GM21447 (cell line): ENCODE measurements at regions not wholly inside any gene's neighbourhood (a gene's known extent, or its start where the extent isn't known, plus 50 kb on each side); places are given as distances from the start of the nearest gene placed in this dataset.
"Not testable (repeated sequence)": the region's sequence is repeated elsewhere in the genome, so short reads cannot be mapped to it uniquely, and the experiment has no call there.

ENCODE experiments used
- ATAC-seq: cut with Tn5 transposase; IDR thresholded peaks from one replicate; pipeline ENCODE4 v1.9.1; 2021; ENCODE audit not compliant: unreplicated experiment

DNA sequence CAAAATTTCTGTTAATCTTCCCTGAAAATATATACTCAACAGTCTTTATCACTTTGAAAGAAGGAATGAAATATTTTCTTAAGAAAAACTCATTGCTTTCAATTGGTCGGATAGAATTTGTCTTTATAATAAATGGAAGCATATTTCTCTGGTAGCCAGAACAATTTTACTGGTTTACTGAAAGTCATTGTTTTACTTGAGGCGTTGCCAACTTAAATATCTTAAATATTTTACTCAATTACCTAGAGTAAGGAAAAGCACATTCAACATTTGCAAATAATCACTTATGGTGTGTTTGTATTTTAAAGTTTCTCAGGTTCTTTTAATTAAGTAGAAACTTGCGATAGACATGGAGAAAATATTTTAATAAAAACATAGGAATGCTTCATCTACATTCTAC, 1181.7 kb downstream of the EFNA5 start:
- no peak for ATAC-seq

DNA sequence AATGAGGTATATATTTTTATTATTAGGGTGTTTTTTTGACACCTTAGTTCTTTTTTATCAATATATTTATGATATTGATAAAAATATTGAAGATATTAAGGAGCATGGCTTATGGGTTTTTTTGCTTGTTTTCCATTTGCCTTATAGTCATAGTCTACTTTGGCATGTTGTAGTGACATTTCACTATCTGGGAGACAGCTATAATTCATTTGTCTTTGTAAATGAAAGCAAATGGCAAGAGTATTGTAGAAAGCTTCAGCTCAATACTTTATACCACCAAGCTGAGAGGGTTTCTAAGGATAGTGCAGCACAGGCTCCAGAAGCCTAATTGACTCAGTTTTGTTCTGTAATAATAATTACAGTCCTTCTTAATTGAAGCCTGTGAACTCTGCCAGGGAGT, 1182.3 kb downstream of the EFNA5 start:
- ATAC-seq: no peak

DNA sequence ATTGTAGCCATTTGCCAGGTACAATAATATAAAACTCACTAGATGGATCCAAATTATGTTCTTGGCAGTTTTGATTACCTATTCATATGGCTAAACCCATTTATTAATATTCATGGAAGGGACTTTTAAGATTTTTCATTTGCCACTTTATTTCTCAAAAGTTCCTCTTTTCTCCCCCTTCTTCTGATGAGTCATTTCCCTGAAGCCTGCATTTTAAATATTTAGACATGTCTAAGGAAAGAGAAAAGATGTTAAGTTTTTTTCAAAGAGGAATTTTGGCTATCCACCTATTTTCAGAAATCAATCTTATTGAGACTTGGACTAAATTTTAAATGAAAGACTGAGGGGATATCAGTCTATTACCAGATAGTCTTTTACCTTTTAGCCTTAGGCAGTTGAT, 1189.4 kb downstream of the EFNA5 start:
- no peak for ATAC-seq

DNA sequence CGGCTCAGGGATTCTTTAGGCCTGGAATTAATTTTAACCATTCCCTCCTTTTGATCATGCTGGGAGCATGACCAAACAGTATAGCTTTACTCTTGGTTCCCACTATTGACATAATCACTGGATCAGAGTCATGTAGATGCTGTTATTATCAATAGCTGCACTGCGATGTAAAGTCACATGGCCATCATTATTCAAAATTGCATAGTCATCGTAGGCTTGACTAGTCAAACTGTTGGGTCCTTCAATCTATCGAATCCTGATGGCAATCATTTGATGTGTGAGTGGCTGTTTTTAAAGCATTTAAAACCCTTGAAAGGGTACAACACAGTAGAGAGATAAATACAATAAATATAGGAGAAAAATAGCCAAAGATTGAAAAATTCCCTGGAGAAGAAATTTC, 1194.1 kb downstream of the EFNA5 start:
- no peak for ATAC-seq

DNA sequence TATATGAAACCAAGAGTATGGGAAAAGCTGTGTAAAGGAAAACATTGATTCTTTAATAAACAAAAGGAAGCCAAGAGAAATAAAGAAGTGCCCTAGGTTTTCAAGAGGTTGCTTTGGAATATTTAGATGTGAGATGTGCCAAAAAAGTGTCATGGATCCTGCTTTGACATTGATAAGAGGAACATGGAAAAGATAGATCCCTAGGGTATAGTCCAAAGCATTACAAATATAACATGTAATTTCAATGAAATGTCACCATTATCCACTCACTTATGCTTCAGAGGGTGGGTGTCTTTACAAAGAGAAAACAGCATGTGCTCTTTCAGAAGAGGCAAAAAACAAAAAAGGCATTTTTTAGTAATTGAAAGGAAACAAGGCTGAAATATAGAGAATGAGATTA, 1196.7 kb downstream of the EFNA5 start:
- ATAC-seq: no peak

DNA sequence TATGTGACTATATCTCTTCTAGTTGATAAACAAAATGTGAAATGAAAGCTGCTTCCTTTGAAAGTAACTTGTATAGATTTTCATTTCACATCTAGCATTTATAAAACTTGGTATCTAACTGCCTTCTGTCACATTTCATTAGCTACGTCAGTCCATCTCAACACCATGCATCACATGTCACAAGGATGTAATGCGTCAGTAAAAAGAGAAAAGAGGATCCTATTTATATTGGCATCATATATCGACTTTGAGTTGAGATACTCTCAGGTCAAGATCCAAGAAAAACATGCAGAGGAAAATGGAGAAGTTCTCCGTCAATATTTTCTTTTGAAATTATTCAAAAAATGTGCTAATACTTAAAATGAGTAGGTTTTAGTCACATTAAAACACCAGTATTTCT, 1211.2 kb downstream of the EFNA5 start:
- no peak for ATAC-seq

DNA sequence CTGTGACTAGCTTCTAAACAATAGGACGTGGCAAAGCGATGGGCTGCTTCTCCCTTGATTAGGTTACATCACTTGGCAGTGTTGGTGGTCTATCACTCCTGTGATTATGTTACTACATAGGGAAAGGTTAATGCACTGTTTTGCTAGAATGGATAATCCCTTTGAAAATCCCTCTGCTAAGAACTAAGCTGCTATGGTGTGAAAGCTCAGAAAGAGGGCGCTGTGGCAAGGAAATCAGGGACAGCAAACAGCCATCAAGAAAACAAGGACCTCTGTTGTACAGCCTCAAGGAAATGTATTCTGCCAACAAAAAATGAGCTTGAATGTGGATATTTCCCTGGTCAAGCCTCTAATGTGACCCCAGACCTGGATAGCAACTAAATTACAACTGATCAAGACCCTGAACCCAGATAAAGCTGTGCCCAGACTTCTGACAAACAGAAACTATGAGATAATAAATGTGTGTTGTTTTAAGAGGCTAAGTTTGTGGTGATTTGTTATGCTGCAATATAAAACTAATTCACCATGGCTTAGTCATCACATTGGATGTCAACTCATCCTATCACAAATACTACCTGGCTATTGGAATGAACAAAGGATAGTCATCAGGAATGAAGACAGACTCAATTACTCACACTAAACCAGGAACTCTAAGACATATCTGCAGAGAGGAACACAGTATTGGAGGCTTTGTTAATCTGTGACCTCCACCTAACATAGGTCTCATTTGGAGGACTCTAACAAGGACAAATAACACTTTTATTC, 1215.9 kb downstream of the EFNA5 start:
- no peak for ATAC-seq

DNA sequence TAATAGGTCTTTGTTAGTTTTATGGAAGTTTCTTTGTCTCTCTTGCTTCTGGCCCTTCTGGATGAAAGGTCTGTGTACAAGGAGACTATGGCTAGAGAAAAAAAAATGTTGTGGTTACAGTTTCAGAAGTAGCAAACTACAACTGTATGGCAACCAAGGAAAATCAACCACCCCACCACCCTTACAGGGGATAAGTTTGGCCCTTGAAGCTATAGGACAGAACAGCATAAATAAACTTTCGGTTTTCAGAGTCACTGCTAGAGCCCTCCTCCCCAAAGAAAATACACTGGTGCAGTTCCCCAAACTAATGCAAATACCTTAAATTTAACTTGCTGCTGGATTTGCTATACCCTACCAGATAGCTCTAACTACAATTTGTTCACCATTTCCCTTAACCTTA, 1216.7 kb downstream of the EFNA5 start:
- no peak for ATAC-seq

DNA sequence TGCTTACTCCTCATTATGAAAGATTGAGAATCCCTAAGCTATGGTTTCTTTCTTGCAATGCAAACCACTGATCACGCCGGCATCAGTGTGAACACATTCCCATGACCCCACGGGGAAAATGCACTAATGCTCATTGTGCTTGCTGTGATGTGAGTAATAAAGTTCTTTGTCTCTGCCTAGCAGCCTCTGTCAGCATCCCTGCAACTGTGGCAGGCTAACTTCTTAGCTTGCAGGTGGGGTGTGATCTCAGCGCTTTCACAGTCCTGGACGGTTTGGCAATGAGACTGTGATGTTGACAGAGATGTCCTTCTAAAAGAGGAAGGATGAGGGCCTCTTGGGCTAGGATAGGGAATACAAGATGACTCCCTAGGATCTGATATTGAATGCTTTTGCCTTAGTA, 1218.7 kb downstream of the EFNA5 start:
- ATAC-seq: no peak

DNA sequence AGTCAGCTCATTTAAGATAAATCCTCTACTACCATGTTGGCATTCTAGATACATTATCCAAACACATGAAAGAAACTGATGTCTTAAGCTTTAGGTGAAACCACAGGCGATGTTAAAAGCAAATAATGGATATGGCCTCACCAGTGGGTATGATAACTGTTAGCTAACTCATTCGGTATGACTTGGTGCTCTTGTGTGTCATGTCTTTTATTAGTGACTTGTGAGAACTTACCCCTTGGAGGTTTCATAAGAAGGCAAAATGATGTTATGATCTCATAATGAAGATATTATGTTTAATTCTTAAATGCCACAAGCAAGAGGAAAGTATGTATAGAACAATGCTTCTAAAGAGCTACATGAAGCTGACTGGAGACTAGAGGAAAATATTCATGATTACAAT, 1227.0 kb downstream of the EFNA5 start:
- no peak for ATAC-seq

DNA sequence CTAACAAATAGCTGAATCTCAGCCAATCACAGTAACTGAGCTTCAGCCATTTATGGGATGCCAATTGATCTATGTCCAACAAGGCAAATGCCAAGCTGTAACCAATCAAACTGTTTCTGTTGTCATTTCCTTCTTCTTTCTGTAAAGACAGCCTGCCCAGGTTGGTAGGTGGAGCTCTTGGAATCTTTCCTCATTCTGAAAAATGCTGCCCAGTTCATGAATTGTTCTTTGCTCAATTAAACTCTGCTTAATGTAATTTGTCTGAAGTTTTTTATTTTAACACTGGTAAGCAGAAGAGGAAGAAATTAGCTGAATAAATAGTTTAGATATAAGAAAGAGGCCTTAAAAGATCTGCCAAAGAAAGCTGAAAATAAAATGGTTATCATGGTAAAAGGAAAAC, 1235.6 kb downstream of the EFNA5 start:
- no peak for ATAC-seq

DNA sequence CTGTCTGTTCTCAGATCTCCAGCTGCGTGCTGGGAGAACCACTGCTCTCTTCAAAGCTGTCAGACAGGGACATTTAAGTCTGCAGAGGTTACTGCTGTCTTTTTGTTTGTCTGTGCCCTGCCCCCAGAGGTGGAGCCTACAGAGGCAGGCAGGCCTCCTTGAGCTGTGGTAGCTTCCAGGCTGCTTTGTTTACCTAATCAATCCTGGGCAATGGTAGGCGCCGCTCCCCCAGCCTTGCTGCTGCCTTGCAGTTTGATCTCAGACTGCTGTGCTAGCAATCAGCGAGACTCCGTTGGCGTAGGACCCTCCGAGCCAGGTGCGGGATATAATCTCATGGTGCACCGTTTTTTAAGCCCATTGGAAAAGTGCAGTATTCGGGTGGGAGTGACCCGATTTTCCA, 1240.0 kb downstream of the EFNA5 start:
- ATAC-seq: not testable (repeated sequence)

DNA sequence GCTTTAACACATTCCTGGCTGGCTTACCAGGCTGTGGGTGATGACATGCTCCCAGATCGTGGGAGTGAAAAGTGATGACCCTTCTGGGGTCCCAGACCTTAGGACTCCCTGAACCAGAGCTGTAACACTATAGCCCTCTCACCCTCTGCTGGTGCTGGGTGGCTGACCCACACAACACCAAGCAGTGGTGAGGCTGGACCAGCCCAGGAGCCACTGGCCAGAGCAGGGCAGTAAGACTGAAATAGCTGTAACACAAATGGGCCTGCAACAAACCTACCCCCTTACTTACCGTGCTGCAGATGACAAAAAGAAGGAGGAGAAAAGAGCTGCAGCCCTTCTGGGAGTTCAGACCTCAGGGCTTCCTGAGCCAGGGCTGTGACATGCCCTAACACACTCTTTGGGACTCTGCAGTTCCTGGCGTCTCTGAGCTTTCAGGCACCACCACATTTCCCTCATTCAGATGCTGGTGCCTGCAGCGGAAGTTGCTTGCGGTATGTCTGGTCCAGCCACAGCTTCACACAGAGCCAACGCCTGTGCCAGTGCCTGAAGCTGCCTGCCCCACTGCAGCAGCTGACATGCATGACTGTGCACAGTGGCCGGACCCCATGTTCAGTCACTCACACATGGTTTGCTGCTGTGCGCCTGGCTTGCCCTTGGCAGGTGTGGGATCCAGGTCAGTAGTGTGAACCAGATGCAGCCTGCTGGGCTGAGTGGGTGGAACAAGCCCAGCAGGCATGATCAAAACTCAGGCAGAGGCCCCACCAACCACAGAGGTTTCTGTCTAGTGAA, 1247.4 kb downstream of the EFNA5 start:
- no peak for ATAC-seq

DNA sequence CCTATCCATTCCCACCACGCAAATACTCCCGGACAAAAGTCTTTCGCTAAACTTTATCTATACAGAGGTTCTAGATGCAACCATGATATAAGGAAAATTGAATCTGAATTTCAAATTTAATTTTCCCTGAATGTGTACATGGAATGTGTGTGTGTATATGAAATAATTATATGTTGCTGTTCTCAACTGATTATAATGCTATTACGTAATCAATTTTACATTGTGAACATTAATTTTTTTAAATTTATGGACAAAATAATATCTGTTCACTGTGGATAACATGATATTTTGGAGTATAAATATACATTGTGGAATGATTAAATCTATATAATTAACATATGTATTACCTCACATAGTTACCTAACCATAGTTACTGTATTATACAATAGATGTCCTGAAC, 1250.6 kb downstream of the EFNA5 start:
- no peak for ATAC-seq

DNA sequence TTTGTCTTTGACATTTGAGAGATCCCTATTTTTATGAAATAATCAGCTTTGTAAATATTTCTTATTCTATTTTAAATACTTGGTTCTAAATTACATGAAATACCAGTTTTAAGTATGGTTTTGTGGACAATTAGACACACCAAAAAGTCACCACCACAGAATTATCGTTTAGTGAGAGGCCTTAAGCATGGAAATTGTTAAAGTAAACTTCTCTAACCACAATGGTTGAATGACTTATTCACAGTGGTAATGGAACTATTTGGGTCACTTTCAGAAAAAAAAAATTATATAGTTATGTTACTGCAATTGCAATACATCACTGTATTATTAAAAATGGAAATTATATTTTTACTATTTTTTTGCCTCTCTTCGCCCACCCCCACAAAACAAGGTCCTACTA, 1252.5 kb downstream of the EFNA5 start:
- no peak for ATAC-seq

DNA sequence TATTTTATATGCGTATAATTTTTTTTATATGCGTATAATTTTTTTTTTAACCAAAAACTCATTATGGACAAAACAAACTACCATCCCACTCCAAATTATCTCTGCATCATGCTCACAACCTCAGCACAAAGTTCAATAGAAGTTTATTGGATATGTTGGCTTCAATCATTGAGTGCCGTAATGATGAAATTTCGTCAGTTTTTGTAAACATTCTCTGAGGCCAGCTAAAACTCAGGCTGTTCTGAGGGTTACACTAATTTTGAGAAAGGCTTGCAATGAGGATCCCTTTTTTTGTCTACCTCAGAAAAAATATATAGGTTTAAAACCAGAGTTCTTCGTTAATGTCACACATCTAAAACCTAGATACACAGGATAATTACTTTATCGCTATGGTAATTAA, 1253.2 kb downstream of the EFNA5 start:
- no peak for ATAC-seq

DNA sequence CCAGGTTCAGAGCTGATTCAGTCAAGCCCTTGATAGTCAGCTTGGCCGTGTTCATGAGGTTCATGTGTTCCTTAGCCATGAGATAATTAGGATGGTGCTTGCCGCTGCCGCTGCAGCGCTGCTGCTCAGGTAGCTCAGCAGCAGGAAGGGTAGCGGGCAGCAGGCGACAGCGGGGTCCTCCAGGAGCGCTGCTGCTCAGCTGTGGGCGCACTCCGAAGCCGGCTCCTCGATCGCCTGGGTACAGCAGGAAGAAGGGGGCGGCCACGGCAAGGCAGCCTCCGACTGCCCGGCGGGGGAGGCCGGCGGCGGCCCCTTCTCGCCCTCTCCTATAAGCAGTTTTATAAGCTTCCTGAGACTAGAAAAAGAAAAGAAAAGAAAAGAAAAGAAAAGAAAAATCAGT, 1253.6 kb downstream of the EFNA5 start:
- ATAC-seq: no peak

DNA sequence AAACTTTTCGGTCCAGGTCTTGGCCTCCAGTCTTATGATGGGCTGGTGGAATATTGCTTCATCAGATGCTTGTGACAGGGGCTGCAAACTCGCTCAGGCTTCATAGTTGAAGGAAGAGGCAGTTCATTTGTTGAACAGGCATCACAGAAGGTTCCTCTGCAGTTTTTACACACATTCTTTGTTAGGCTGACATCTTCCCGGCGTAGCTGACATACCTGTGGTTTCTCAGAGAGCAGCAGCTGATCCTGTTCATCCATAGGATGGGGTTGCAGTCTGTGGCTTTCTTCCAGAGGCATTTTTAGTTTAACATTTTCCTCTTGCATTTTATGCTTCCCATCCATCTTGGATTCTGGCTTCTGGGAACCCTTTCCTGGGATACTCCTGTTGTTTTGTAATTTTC, 1255.2 kb downstream of the EFNA5 start:
- ATAC-seq: no peak

DNA sequence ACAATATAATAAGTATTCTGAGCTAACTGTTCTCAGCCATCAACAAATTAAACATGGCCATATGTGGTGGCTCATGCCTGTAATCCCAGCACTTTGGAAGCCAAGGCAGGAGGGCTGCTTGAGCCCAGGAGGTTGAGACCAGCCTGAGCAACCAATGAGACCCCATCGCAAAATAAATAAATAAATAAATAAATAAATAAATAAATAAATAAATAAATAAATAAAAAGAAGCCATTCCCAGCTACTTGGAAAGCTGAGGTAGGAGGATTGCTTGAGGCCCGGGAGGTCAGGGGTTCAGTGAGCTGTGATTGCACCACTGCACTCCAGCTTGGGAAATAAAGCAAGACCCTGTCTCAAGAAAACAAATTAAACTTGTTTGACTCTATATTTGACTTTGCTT, 1256.4 kb downstream of the EFNA5 start:
- no peak for ATAC-seq

DNA sequence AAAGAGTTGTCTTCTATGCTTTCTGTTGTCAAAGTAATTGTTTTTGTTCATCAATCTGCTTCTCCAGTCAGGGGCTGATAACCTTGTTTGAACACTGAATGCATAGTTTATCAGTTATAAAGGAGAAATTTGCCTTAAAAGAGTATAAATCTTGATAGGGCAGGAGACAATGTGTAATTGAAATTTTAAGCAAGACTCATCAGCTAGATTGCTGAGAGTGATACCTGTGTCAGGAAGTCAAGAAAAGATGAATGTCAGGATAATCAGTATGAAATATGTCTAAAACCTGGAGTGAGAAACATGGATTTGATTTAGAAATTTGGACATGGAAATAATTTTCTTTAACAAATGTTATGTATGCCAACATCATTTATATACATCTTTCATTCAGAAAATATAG, 1258.1 kb downstream of the EFNA5 start:
- no peak for ATAC-seq

DNA sequence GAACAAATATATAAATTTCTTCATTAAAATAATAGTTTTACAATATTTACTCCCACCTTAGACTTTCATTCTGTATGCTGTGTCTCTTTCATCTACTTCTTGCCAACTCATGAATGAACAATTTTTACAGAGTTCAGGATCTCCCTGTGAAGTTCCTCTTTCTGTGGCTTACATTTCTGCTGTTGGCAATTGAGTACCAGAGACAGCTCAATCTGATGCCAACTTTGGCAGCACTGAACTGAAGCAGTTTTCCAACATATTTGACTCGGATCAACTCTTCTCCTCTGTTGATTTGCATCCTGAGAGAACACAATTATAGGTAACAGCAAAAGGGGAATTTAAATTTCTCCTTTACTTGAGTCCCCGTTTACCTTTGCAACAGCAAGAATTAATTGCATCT, 1262.2 kb downstream of the EFNA5 start:
- ATAC-seq: no peak

DNA sequence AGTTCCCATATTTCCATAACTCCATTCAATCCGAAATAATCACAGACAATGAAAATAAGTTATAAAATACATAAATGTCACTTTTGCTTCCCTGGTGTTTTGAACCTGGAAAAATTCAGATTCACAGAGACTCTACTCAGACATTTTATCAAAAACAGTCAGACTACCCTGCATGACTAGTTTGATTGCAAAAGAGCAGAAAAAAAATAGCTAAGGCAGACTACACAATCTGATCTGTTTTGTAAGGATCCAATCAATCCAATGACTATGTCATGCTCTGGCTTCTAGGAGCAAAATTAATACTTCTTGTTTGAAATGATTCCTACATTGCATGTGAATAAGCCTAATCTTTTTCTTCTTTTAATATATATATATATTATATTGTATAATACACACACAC, 1262.6 kb downstream of the EFNA5 start:
- ATAC-seq: no peak

DNA sequence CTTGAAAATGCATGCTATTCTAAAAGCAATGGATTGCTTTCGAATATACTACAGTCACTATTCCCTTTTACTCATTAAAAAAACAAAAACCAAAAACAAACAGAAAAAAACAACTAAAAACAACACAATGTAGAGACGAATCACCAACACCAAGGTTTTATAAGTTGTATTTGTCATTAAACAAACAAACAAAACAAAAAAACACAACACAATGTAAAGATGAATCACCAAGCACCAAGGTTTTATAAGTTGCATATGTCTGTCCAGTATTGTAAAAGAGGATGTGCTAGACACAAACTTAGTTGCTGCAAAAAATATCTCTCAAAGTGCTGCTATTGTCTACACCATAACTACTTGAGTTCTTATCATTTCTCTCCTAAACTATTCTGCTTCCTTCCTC, 1269.2 kb downstream of the EFNA5 start:
- ATAC-seq: no peak
